ENCODE measurements at regions not wholly inside any gene's neighbourhood (a gene's known extent, or its start where the extent isn't known, plus 50 kb on each side); places are given as distances from the start of the nearest gene placed in this dataset.

DNA sequence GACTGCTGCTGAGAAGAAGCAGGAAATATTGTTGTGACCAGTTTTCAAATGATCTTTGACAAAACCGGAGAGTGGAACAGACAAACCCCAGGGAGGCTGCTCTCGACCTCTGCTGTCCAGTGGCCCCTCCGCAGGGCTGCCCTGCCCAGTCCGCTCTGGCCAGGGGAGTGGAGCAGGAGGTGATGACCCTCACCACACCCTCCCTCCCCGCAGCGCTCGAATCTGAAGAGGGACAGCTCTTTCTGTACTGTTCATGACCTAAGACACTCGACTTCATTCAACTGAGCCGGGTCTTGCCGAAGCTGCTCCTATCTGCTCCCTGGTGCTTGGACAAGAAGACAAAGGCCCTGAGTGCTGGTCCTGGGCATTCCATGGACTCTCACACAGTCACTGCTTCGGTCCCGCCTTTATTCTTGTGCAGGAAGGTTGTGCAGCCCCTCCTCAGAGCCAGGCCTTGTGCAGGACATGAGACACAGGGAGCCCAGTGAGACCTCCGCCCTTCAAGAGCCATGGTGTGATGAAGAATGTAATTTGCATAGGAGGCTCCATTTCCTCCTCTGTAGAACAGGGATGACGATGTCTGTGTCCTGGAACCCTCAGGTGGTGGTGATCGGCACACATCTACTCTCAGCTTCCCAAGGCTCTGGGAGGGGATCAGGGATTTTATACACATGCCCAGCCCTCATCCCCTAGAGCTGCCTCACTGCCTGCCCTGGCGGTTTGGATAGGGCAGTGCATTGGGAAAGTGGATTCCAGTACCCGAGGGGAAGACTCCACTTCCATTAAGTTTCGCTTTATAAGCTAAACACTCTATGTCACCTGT, 97.1 kb upstream of the PRR20G start:
- H3K4me3 ChIP-seq (ENCODE audit: low read depth, low read length, poor library complexity, severe bottlenecking): no peak overlapping the region
- no peaks in the 10 kb centered on the region for H3K9me3 ChIP-seq (ENCODE audit: low read length)
- no peak overlapping the region for H2AFZ ChIP-seq (ENCODE audit: low read length)
- no peaks in the 10 kb centered on the region for H3K79me2 ChIP-seq (ENCODE audit: insufficient read depth, low read length)
- H4K20me1 ChIP-seq (ENCODE audit: insufficient read depth, low read length): no peaks in the 10 kb centered on the region
- H3K36me3 ChIP-seq (ENCODE audit: insufficient read depth, low read length): no peaks in the 10 kb centered on the region
- H3K27me3 ChIP-seq (ENCODE audit: insufficient read depth, low read length): peaks cover 5% of the 10 kb centered on the region; the same call in 1 of the 2 replicates
- H3F3A ChIP-seq (ENCODE audit: insufficient read depth, low read length): no peaks in the 10 kb centered on the region
- H3K9ac ChIP-seq (ENCODE audit: low read length): no peak overlapping the region
- no peak overlapping the region for H3K4me2 ChIP-seq (ENCODE audit: low read length)
- H3K4me1 ChIP-seq (ENCODE audit: insufficient read depth, low read length, severe bottlenecking): no peaks in the 10 kb centered on the region
- no peak overlapping the region for H3K27ac ChIP-seq (ENCODE audit: low read depth, low read length, poor library complexity, severe bottlenecking)
- no peaks in the 10 kb centered on the region for H3K9me2 ChIP-seq (ENCODE audit: low read depth, low read length)
- TF ChIP-seq EZH2 (IDR thresholded peaks at IDR 0.05; ENCODE audit: borderline replicate concordance, low read length): no peak
- TF ChIP-seq, protein P1, sequence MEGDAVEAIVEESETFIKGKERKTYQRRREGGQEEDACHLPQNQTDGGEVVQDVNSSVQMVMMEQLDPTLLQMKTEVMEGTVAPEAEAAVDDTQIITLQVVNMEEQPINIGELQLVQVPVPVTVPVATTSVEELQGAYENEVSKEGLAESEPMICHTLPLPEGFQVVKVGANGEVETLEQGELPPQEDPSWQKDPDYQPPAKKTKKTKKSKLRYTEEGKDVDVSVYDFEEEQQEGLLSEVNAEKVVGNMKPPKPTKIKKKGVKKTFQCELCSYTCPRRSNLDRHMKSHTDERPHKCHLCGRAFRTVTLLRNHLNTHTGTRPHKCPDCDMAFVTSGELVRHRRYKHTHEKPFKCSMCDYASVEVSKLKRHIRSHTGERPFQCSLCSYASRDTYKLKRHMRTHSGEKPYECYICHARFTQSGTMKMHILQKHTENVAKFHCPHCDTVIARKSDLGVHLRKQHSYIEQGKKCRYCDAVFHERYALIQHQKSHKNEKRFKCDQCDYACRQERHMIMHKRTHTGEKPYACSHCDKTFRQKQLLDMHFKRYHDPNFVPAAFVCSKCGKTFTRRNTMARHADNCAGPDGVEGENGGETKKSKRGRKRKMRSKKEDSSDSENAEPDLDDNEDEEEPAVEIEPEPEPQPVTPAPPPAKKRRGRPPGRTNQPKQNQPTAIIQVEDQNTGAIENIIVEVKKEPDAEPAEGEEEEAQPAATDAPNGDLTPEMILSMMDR (IDR thresholded peaks at IDR 0.05; ENCODE audit: low read length): no peak

DNA sequence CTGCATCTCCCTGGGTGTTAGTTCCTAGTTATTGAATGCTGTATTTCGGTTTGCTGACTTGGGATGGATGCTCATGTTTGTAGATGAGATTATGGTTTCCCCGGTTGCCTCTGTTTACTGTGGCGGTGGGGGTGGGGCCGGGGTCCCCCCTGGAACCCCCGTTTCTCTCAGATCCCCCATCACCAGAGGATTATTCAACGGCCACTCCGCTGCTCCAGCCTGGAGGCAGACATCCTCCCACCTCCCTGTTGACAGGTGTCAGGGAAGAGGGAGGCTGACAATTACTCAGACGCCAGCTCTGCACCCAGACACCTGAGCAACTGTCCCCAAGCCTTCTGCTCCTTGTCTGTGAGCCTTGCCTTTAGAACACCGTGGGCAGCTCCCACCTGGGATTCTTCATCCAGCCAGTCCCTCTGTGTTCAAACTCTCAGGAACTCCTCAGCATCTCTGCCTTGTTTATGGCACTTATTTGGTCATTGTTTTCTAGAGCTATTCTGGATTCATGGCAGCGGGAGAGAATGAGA, 95.9 kb upstream of the PRR20G start:
- H3K4me2 ChIP-seq (ENCODE audit: low read length): no peak overlapping the region
- no peaks in the 10 kb centered on the region for H3K9me3 ChIP-seq (ENCODE audit: low read length)
- no peaks in the 10 kb centered on the region for H4K20me1 ChIP-seq (ENCODE audit: insufficient read depth, low read length)
- no peak overlapping the region for H3K27ac ChIP-seq (ENCODE audit: low read depth, low read length, poor library complexity, severe bottlenecking)
- H2AFZ ChIP-seq (ENCODE audit: low read length): no peak overlapping the region
- H3K4me1 ChIP-seq (ENCODE audit: insufficient read depth, low read length, severe bottlenecking): no peaks in the 10 kb centered on the region
- H3K36me3 ChIP-seq (ENCODE audit: insufficient read depth, low read length): no peaks in the 10 kb centered on the region
- no peak overlapping the region for H3K4me3 ChIP-seq (ENCODE audit: low read depth, low read length, poor library complexity, severe bottlenecking)
- H3K27me3 ChIP-seq (ENCODE audit: insufficient read depth, low read length): peaks cover 5% of the 10 kb centered on the region; the same call in 1 of the 2 replicates
- no peak for TF ChIP-seq EZH2 (IDR thresholded peaks at IDR 0.05; ENCODE audit: borderline replicate concordance, low read length)
- TF ChIP-seq, protein P1 (IDR thresholded peaks at IDR 0.05; ENCODE audit: low read length): no peak
- H3K9me2 ChIP-seq (ENCODE audit: low read depth, low read length): no peaks in the 10 kb centered on the region
- H3F3A ChIP-seq (ENCODE audit: insufficient read depth, low read length): no peaks in the 10 kb centered on the region
- no peaks in the 10 kb centered on the region for H3K79me2 ChIP-seq (ENCODE audit: insufficient read depth, low read length)
- H3K9ac ChIP-seq (ENCODE audit: low read length): no peak overlapping the region

DNA sequence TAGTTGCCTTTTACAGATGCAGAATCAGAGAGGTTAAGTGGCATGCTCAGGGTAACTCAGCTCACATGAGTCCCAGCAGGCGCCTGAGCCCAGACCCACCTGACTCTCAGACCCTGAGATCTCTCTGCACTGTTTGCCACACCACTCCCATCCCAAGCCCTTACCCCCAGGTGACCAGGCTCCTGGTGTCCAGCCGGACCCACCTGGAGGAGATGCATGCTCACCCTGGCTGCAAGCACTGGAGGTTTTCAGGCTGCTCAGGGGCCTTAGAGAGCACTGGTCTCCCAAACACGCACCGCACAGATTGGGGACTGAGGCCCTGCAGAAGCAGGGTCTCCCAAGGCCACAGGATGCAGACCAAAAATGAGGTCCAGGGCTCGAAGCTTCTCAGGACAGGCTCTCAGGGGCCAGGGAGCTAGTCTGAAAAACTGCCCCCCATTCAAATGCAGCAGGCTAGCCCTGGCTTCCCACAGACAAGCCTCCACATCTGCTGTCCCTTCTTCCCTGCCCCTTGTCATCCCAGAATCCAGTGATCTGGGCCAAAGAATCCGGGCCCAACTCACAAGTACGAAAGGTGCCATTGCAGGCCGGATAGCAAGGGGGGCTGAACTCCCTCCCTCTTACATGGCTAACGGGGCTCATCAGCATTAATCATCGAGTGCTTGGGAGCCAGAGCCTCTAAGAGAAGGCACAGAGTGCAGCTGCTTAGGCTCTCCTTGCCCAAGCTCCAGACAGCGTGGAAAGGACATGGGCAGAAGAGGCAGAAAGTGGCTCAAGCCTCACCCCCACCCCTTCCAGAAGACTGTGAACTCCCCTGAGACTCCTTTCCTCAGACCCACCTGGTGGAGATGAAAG, 90.2 kb upstream of the PRR20G start:
- H3K27me3 ChIP-seq (ENCODE audit: insufficient read depth, low read length): no peaks in the 10 kb centered on the region
- H3K9ac ChIP-seq (ENCODE audit: low read length): no peak overlapping the region
- no peaks in the 10 kb centered on the region for H4K20me1 ChIP-seq (ENCODE audit: insufficient read depth, low read length)
- no peak for TF ChIP-seq EZH2 (IDR thresholded peaks at IDR 0.05; ENCODE audit: borderline replicate concordance, low read length)
- no peaks in the 10 kb centered on the region for H3K9me2 ChIP-seq (ENCODE audit: low read depth, low read length)
- H3K4me3 ChIP-seq (ENCODE audit: low read depth, low read length, poor library complexity, severe bottlenecking): no peak overlapping the region
- H3K4me1 ChIP-seq (ENCODE audit: insufficient read depth, low read length, severe bottlenecking): no peaks in the 10 kb centered on the region
- no peak overlapping the region for H2AFZ ChIP-seq (ENCODE audit: low read length)
- H3K9me3 ChIP-seq (ENCODE audit: low read length): no peaks in the 10 kb centered on the region
- no peaks in the 10 kb centered on the region for H3K79me2 ChIP-seq (ENCODE audit: insufficient read depth, low read length)
- H3K36me3 ChIP-seq (ENCODE audit: insufficient read depth, low read length): no peaks in the 10 kb centered on the region
- H3F3A ChIP-seq (ENCODE audit: insufficient read depth, low read length): no peaks in the 10 kb centered on the region
- H3K4me2 ChIP-seq (ENCODE audit: low read length): no peak overlapping the region
- no peak overlapping the region for H3K27ac ChIP-seq (ENCODE audit: low read depth, low read length, poor library complexity, severe bottlenecking)

Data from OCI-LY1 (cell line).